ENCODE measurements at regions not wholly inside any gene's neighbourhood (a gene's known extent, or its start where the extent isn't known, plus 50 kb on each side); places are given as distances from the start of the nearest gene placed in this dataset.

DNA sequence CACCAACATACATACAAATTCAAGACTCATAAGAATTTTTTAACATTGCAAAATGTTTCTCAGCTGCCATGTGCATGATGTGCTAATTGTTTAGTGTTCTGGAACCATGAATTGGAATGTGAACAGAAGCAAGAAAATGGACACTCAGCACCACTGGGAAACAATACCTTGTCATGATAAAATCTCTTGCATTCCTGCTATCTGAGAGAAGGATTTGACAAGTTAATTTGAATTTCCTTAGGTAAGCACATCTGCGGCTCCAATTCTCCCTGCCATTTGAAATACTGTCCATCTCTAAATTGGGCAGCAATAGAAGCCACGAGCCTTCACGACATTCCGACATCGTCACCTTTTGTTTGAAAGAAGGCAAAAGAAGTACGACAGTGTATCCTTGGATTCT, 1104.6 kb upstream of the MAP3K7 start:
- Histone ChIP-seq H3K36me3 (ENCODE audit: control insufficient read depth, insufficient read depth, low read length) (no peaks in the 10 kb centered on the region), H3K4me3 (replicated peaks; ENCODE audit: low read depth, low read length) (no peak overlapping the region), H3K27me3 (replicated peaks; ENCODE audit: control insufficient read depth, insufficient read depth, low read length) (no peaks in the 10 kb centered on the region)
- no peak for DNase-seq (ENCODE audit: extremely low read depth, insufficient read length)
- TF ChIP-seq, protein P1, sequence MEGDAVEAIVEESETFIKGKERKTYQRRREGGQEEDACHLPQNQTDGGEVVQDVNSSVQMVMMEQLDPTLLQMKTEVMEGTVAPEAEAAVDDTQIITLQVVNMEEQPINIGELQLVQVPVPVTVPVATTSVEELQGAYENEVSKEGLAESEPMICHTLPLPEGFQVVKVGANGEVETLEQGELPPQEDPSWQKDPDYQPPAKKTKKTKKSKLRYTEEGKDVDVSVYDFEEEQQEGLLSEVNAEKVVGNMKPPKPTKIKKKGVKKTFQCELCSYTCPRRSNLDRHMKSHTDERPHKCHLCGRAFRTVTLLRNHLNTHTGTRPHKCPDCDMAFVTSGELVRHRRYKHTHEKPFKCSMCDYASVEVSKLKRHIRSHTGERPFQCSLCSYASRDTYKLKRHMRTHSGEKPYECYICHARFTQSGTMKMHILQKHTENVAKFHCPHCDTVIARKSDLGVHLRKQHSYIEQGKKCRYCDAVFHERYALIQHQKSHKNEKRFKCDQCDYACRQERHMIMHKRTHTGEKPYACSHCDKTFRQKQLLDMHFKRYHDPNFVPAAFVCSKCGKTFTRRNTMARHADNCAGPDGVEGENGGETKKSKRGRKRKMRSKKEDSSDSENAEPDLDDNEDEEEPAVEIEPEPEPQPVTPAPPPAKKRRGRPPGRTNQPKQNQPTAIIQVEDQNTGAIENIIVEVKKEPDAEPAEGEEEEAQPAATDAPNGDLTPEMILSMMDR (IDR thresholded peaks at IDR 0.05; ENCODE audit: insufficient read depth, low read length, poor library complexity, severe bottlenecking) = no peak

DNA sequence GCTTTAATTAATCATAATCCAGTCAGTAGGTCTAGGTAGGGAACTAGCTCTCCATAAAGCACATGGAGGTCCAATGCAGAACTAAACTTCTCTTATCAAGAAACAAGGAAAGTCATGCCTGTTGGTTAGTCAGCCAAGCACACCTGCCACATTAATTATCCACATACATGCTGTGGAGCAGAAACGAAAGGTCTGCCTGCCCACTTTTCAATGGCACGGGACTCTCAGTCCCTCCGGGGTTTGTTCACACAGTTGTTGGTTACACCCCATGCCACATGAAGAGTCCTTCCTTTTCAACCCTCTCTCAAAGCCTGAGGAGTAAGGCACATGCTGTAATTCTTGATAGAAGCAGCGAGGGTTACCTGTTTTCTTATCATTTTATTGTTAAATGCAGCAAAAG, 1096.4 kb upstream of the MAP3K7 start:
- no peak for DNase-seq (ENCODE audit: extremely low read depth, insufficient read length)
- no peaks in the 10 kb centered on the region for H3K27me3 ChIP-seq (replicated peaks; ENCODE audit: control insufficient read depth, insufficient read depth, low read length)
- H3K4me3 ChIP-seq (replicated peaks; ENCODE audit: low read depth, low read length) = no peak overlapping the region
- no peaks in the 10 kb centered on the region for H3K36me3 ChIP-seq (ENCODE audit: control insufficient read depth, insufficient read depth, low read length)
- TF ChIP-seq, protein P1 (IDR thresholded peaks at IDR 0.05; ENCODE audit: insufficient read depth, low read length, poor library complexity, severe bottlenecking) = no peak

DNA sequence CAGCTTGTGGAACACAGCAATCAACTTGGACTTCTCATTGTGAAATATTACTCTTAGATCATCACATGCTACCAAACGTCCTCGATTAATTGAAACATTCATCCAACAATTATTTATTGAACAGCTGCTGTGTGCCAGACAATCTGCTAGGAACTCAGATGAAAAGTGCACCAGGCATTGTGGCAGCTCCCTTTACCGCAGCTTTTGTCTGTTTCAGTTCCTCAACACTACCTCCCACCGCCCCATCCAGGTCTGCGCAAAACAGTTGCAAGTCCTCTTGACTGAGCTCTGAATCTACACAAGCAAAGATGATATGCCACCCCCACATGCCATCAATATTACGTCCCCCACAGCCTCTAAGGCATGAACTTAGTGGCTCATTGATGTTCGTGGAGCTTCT, 1094.4 kb upstream of the MAP3K7 start:
- no peak for DNase-seq (ENCODE audit: extremely low read depth, insufficient read length)
- H3K36me3 ChIP-seq (ENCODE audit: control insufficient read depth, insufficient read depth, low read length) = no peaks in the 10 kb centered on the region
- TF ChIP-seq, protein P1 (IDR thresholded peaks at IDR 0.05; ENCODE audit: insufficient read depth, low read length, poor library complexity, severe bottlenecking) = no peak
- H3K4me3 ChIP-seq (replicated peaks; ENCODE audit: low read depth, low read length) = no peak overlapping the region
- no peaks in the 10 kb centered on the region for H3K27me3 ChIP-seq (replicated peaks; ENCODE audit: control insufficient read depth, insufficient read depth, low read length)

DNA sequence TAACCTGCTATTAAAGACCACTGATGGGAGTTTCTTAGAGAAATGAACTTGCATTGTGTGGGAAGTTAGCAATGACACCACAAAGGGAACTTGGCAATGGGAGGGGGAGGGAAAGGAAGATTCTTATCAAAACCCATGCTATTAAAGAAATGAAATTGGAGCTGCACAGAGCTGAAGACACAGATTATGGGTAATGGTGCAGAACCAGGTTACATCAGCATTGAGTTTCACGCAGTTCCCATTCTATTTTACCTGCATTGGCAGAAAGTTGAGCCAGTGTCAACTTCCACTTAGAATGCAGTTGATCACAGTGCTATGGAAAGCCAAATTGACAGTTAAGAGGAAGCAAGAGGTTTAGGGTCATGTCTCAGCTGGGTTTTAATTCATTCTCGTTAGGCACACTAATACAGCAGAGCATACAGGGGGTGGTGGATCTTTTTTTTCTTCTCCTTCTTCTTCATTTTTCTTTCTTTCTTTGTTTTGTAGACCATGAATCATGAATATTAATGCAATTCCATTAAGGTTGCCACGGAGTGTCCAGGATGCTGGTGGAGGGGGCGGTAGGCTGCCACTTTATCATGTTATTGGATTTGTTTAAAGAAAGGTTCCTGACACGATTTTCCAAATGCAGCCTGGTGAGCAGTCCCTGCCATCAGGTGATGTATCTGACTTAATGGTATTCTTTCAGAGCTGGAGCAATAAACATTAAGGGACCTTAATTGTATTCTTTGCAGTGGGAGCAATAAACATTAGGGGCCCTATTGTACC, 1092.0 kb upstream of the MAP3K7 start:
- Histone ChIP-seq H3K27me3 (replicated peaks; ENCODE audit: control insufficient read depth, insufficient read depth, low read length) (no peaks in the 10 kb centered on the region), H3K4me3 (replicated peaks; ENCODE audit: low read depth, low read length) (no peak overlapping the region), H3K36me3 (ENCODE audit: control insufficient read depth, insufficient read depth, low read length) (no peaks in the 10 kb centered on the region)
- TF ChIP-seq, protein P1 (IDR thresholded peaks at IDR 0.05; ENCODE audit: insufficient read depth, low read length, poor library complexity, severe bottlenecking) = no peak
- DNase-seq (ENCODE audit: extremely low read depth, insufficient read length) = no peak

DNA sequence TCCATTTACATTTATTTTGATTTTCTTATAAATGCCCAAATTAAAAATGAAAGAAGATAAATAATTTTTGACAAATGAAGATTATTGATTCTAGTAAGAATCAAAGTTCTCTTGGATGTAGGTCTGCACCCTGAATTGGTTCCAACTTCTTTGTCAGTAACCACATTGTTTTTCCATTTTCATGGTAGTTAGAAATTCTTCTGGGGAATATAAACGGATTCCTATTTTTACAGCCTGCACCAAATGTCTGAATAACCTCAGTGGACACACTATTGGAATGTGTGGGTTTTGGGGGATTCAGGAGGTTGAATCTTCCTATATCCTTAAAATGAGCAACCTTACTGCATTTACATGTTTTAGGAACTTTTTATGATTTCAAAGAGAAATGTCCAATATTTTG, 1085.3 kb upstream of the MAP3K7 start:
- H3K4me3 ChIP-seq (replicated peaks; ENCODE audit: low read depth, low read length) = no peak overlapping the region
- DNase-seq (ENCODE audit: extremely low read depth, insufficient read length) = no peak
- H3K27me3 ChIP-seq (replicated peaks; ENCODE audit: control insufficient read depth, insufficient read depth, low read length) = no peaks in the 10 kb centered on the region
- no peaks in the 10 kb centered on the region for H3K36me3 ChIP-seq (ENCODE audit: control insufficient read depth, insufficient read depth, low read length)
- TF ChIP-seq, protein P1 (IDR thresholded peaks at IDR 0.05; ENCODE audit: insufficient read depth, low read length, poor library complexity, severe bottlenecking) = no peak

DNA sequence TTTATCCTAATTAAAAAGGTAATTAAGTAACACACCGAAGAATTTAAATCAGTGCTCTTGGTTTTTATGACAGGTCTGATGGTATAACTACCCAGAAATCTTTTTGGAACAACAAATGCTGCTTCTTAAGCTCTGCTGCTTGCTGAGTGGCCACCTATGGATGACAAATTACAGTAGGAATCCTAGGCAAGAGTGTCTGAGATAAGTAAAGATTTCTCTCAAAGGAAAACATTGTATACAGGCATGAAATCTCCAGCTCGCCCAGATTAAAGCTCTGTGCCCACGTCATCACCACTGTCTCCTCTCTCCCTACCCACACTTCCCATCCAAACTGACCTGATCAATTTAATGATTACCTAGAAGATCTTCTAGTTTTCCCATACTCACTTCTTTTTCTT, 1083.0 kb upstream of the MAP3K7 start:
- no peak for DNase-seq (ENCODE audit: extremely low read depth, insufficient read length)
- no peaks in the 10 kb centered on the region for H3K36me3 ChIP-seq (ENCODE audit: control insufficient read depth, insufficient read depth, low read length)
- H3K27me3 ChIP-seq (replicated peaks; ENCODE audit: control insufficient read depth, insufficient read depth, low read length) = no peaks in the 10 kb centered on the region
- TF ChIP-seq, protein P1 (IDR thresholded peaks at IDR 0.05; ENCODE audit: insufficient read depth, low read length, poor library complexity, severe bottlenecking) = no peak
- no peak overlapping the region for H3K4me3 ChIP-seq (replicated peaks; ENCODE audit: low read depth, low read length)
